DOHH2 (cell line): ENCODE measurements at regions not wholly inside any gene's neighbourhood (a gene's known extent, or its start where the extent isn't known, plus 50 kb on each side); places are given as distances from the start of the nearest gene placed in this dataset.

Experiments used
- CTCF ChIP-seq: fragments of 200-600 bp; sonication (generic); IDR thresholded peaks from one replicate; pipeline ENCODE4 v1.5.1; 2014; ENCODE audit warnings: antibody characterized with exemption, mild to moderate bottlenecking, low read depth, low read length; ENCODE audit not compliant: poor library complexity, severe bottlenecking
- EZH2phosphoT487 ChIP-seq: fragments of 200-600 bp; sonication (generic); IDR thresholded peaks from 2 replicates; pipeline ENCODE4 v1.6.1; 2017; ENCODE audit warnings: borderline replicate concordance, mild to moderate bottlenecking, antibody characterized with exemption, low read length, moderate library complexity, mixed read lengths

GRCh38 chr18:73318739-73319479 is 451.1 kb upstream of the NETO1 start:
- TF ChIP-seq CTCF (no peak), EZH2phosphoT487 (no peak)
